ENCODE measurements at regions not wholly inside any gene's neighbourhood (a gene's known extent, or its start where the extent isn't known, plus 50 kb on each side); places are given as distances from the start of the nearest gene placed in this dataset.

DNA sequence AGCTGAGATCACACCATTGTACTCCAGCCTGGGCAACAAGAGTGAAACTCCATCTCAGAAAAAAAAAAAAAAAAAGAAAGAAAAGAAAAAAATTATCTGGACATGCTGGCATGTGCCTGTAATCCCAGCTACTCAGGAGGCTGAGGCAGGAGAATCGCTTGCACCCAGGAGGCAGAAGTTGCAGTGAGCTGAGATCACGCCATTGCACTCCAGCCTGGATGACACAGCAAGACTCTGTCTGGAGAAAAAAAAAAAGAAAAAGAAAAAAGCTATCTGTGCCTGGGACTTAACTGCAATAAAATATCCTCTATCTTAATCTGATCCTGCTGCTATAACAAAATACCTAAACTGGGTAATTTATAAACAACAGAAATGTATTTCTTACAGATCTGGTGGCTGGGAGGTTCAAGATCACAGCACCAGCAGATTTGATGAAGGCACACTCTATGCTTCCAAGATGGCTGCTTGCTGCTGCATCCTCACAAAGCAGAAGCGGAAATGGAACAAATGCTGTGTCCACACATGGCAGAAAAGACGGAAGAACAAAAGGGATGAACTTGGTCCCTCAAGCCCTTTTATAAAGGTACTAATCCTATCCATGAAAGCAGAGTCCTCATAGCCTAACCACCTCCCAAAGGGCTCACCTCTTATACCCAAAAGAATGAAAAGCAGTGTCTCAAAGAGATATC lies 273.3 kb upstream of the JARID2 start:
- TF ChIP-seq POLR2A (IDR thresholded peaks at IDR 0.05; ENCODE audit: insufficient read depth in 1 of 2, low read depth in 2 of 2, low read length in 2 of 2) (no peak), KDM5A (IDR thresholded peaks at IDR 0.05; ENCODE audit: borderline replicate concordance, low read length) (no peak), ZNF253 (CRISPR knock-in tag; IDR thresholded peaks at IDR 0.05; ENCODE audit: borderline replicate concordance) (no peak), HNF4A (CRISPR knock-in tag; IDR thresholded peaks at IDR 0.05) (no peak), ZNF720 (CRISPR knock-in tag; IDR thresholded peaks at IDR 0.05) (no peak), CCAR2 (optimal IDR thresholded peaks at IDR 0.05; ENCODE audit: low read depth, low read length) (no peak), TBL1XR1 (IDR thresholded peaks at IDR 0.05; ENCODE audit: borderline replicate concordance, low read length, partially characterized antibody) (no peak), NFIC (IDR thresholded peaks at IDR 0.05; ENCODE audit: low read length) (no peak), ZNF703 (CRISPR knock-in tag; IDR thresholded peaks at IDR 0.05; ENCODE audit: borderline replicate concordance) (no peak)
- TF ChIP-seq, protein P1, sequence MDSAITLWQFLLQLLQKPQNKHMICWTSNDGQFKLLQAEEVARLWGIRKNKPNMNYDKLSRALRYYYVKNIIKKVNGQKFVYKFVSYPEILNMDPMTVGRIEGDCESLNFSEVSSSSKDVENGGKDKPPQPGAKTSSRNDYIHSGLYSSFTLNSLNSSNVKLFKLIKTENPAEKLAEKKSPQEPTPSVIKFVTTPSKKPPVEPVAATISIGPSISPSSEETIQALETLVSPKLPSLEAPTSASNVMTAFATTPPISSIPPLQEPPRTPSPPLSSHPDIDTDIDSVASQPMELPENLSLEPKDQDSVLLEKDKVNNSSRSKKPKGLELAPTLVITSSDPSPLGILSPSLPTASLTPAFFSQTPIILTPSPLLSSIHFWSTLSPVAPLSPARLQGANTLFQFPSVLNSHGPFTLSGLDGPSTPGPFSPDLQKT (CRISPR knock-in tag; IDR thresholded peaks at IDR 0.05; ENCODE audit: borderline replicate concordance) = no peak
- TF ChIP-seq, protein P2, sequence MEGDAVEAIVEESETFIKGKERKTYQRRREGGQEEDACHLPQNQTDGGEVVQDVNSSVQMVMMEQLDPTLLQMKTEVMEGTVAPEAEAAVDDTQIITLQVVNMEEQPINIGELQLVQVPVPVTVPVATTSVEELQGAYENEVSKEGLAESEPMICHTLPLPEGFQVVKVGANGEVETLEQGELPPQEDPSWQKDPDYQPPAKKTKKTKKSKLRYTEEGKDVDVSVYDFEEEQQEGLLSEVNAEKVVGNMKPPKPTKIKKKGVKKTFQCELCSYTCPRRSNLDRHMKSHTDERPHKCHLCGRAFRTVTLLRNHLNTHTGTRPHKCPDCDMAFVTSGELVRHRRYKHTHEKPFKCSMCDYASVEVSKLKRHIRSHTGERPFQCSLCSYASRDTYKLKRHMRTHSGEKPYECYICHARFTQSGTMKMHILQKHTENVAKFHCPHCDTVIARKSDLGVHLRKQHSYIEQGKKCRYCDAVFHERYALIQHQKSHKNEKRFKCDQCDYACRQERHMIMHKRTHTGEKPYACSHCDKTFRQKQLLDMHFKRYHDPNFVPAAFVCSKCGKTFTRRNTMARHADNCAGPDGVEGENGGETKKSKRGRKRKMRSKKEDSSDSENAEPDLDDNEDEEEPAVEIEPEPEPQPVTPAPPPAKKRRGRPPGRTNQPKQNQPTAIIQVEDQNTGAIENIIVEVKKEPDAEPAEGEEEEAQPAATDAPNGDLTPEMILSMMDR (CRISPR knock-in tag; IDR thresholded peaks at IDR 0.05) = no peak

Measured in HepG2 (cell line).